Heart left ventricle (tissue), 16 donors: ENCODE measurements at regions not wholly inside any gene's neighbourhood (a gene's known extent, or its start where the extent isn't known, plus 50 kb on each side); places are given as distances from the start of the nearest gene placed in this dataset.
"Not testable (repeated sequence)": the region's sequence is repeated elsewhere in the genome, so short reads cannot be mapped to it uniquely, and the experiment has no call there.

Experiments
- ATAC-seq, 4 donors: fragments of 200-7000 bp; cut with Tn5 transposase; one replicate each; pipeline ENCODE4 v1.9.1; 2020 to 2022; ENCODE audit warnings: moderate library complexity in 4 of 4, mild to moderate bottlenecking in 3 of 4, moderate number of reproducible peaks in 1 of 4
- DNase-seq, 5 donors: peaks; one replicate each; pipeline ENCODE4 v3.0.0-alpha.2; 2020
- H3K27ac ChIP-seq, 12 donors: fragments of 200-600 bp; sonication (generic) in 4 of 12; one replicate each; pipeline versions ENCODE4 v1.5.0 to v1.8.0; 2016 to 2022; ENCODE audit warnings: mild to moderate bottlenecking in 2 of 12
- H3K27me3 ChIP-seq, 9 donors: fragments of 200-600 bp; sonication (generic) in 2 of 9; one replicate each; pipeline versions ENCODE4 v1.5.1 to v1.8.0; 2016 to 2022; ENCODE audit warnings: mild to moderate bottlenecking in 3 of 9
- H3K36me3 ChIP-seq, 9 donors: fragments of 200-600 bp; sonication (generic) in 2 of 9; one replicate each; pipeline versions ENCODE4 v1.5.0 to v1.8.0; 2018 to 2022; ENCODE audit warnings: mild to moderate bottlenecking in 2 of 9
- H3K4me1 ChIP-seq, 12 donors: fragments of 200-600 bp; sonication (generic) in 4 of 12; one replicate each; pipeline versions ENCODE4 v1.5.0 to v1.8.0; 2016 to 2022; ENCODE audit warnings: mild to moderate bottlenecking in 3 of 12
- H3K4me3 ChIP-seq, 12 donors: fragments of 200-600 bp; sonication (generic) in 4 of 12; one replicate each; pipeline versions ENCODE4 v1.5.0 to v1.8.0; 2017 to 2022; ENCODE audit warnings: mild to moderate bottlenecking in 9 of 12, moderate library complexity in 4 of 12
- H3K9me3 ChIP-seq, 12 donors: fragments of 200-600 bp; sonication (generic) in 4 of 12; one replicate each; pipeline versions ENCODE4 v1.5.0 to v1.8.0; 2016 to 2022; ENCODE audit warnings: mild to moderate bottlenecking in 1 of 12
- POLR2A ChIP-seq, 2 donors: fragments of 450-650 bp; IDR thresholded peaks; one replicate each; pipeline ENCODE4 v1.6.1; 2017; ENCODE audit warnings: antibody characterized with exemption in 2 of 2, mild to moderate bottlenecking in 2 of 2, moderate library complexity in 2 of 2
- WGBS, 4 donors: extraction: QIAGEN DNeasy Blood & Tissue Kit in 2 of 4; methylation state at CpG; one replicate each; pipeline versions ENCODE4 v1.1.5 to v1.1.7; 2013 to 2018; 5-methylcytosine and 5-hydroxymethylcytosine counted together
- intact Hi-C, 10 donors: fragments of 100-400 bp; cut with DNase I; formaldehyde crosslinking; loops; one replicate each; pipeline versions ENCODE4 v1.11.1 to v1.14.2; 2022
- TF ChIP-seq, protein P1 (sequence below), 12 donors: fragments of 200-600 bp; sonication (generic) in 4 of 12; IDR thresholded peaks; one replicate each; pipeline versions ENCODE4 v1.5.0 to v1.8.0; 2018 to 2022; ENCODE audit warnings: antibody characterized with exemption in 12 of 12, mild to moderate bottlenecking in 5 of 12
- donor health status: ischemic (EF 13 %, LVEDD 7.1; RV severe dilation, severe dysfunction).
- donor health status: healthy with polysubstance abuse.
- donor health status: DM: no; HTN: yes; CAD: no.
- donor health status: DM: no; HTN: no; CAD: no.
- donor health status: ischemic (EF 25% LVEDD 6.9; RV normal size, moderate dysfunction).
- donor health status: ischemic (EF 25% LVEDD 5.7; RV mildly dilated, moderate dysfunction).
- donor health status: healthy.
- donor health status: DM: yes; HTN: yes; CAD: no.
- donor health status: ischemic (EF 35%, LVEDD 5.7; RV mildly dilated, moderate dysfunction).
- donor health status: nonischemic (EF 11% LVEDD 7.7; RV severe dilation, severe dysfunction).
- donor health status: DM: yes; HTN: yes; CAD: no.
- donor health status: PGD.
- donor health status: ischemic (EF 29% LVEDD 5.4; RV normal size, mild dysfunction).
- donor health status: nonischemic (EF 23%, LVEDD 6.1; RV moderate dilation, normal function).

DNA sequence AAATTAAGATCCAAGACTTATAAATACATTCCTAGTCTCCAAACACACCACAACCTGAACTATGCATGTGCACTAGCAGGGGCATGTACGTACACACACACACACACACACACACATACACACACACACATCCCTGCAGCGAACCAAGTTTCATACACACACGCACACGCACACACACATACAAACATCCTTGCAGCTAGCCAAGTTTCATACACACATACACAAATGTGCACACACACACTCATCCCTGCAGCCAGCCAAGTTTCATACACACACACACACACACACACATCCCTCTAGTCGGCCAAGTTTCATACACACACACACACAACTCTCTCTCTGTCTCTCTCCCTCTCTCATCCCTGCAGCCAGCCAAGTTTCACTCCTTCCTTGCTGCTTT, 82.7 kb upstream of the WIPF3 start:
- DNase-seq (no peak), ATAC-seq (no peak)
- Histone ChIP-seq H3K27me3 (peaks cover 0 to 3% (median 0%) of the 10 kb centered on the region in 9 donors), H3K9me3 (no peaks in the 10 kb centered on the region), H3K4me3 (no peak overlapping the region), H3K36me3 (no peaks in the 10 kb centered on the region), H3K4me1 (no peaks in the 10 kb centered on the region), H3K27ac (no peak overlapping the region)
- TF ChIP-seq, protein P1, sequence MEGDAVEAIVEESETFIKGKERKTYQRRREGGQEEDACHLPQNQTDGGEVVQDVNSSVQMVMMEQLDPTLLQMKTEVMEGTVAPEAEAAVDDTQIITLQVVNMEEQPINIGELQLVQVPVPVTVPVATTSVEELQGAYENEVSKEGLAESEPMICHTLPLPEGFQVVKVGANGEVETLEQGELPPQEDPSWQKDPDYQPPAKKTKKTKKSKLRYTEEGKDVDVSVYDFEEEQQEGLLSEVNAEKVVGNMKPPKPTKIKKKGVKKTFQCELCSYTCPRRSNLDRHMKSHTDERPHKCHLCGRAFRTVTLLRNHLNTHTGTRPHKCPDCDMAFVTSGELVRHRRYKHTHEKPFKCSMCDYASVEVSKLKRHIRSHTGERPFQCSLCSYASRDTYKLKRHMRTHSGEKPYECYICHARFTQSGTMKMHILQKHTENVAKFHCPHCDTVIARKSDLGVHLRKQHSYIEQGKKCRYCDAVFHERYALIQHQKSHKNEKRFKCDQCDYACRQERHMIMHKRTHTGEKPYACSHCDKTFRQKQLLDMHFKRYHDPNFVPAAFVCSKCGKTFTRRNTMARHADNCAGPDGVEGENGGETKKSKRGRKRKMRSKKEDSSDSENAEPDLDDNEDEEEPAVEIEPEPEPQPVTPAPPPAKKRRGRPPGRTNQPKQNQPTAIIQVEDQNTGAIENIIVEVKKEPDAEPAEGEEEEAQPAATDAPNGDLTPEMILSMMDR (IDR thresholded peaks at IDR 0.05) = no peak
- TF ChIP-seq POLR2A (IDR thresholded peaks at IDR 0.05) = no peak
- WGBS, 4 donors = 51 to 72% (median 67%) methylated on average over 5 of the region's 5 CpGs
- intact Hi-C loops = no loop called here

DNA sequence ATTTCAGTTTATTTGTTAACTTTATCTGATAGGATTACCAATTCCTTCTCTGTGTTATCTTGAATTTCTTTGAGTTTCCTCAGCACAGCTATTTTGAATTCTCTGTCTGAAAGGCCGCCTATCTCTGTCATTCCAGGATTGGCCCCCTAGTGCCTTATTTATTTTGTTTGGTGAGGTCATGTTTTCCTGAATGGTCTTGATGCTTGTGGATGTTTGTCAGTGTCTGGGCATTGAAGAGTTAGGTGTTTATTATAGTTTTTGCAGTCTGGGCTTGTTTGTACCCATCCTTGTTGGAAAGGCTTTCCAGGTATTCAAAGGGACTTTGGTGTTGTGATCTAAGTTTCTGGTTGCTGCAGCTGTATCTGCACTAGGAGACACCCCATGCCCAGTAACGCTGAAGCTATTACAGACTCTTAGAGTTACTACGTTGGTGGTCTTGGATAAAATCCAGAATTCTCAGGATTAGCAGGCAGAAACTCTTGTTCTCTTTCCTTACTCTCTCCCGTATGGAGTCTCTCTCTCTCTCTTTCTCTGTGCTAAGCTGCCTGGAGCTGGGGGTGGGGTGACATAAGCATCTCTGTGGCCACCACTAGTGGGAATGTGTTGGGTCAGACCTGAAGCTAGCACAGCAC, 76.7 kb upstream of the WIPF3 start:
- H3K9me3 ChIP-seq, H3K4me3 ChIP-seq, H3K27me3 ChIP-seq, intact Hi-C loops, H3K36me3 ChIP-seq, H3K27ac ChIP-seq, H3K4me1 ChIP-seq, DNase-seq, ATAC-seq: not testable (repeated sequence)
- 68 to 78% (median 73%) methylated on average over 4 of the region's 4 CpGs for WGBS, 4 donors

DNA sequence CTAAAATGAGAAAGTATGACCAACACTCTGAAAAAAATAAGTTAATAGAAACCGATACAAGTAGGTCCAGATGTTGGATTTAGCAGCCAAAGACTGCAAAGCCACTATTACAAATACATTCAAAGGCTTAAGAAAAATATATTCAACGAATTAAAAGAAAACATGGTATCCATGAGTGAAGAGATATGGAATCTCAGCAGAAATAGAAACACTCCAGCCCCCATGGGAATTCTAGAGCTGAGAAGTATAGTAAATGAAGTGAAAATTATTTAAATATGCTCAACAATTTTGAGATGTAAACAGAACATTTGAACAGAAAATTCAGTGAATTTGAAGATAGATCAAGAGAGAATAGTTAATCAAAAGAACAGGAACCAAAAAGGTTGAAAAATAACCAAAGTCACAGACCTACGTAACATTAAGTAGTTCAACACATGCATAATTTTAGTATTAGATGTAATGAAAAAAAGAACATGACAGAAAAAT, 72.0 kb upstream of the WIPF3 start:
- ATAC-seq = no peak
- WGBS, 4 donors = 84 to 89% (median 86%) methylated on average over 3 of the region's 3 CpGs
- intact Hi-C loops = no loop called here

DNA sequence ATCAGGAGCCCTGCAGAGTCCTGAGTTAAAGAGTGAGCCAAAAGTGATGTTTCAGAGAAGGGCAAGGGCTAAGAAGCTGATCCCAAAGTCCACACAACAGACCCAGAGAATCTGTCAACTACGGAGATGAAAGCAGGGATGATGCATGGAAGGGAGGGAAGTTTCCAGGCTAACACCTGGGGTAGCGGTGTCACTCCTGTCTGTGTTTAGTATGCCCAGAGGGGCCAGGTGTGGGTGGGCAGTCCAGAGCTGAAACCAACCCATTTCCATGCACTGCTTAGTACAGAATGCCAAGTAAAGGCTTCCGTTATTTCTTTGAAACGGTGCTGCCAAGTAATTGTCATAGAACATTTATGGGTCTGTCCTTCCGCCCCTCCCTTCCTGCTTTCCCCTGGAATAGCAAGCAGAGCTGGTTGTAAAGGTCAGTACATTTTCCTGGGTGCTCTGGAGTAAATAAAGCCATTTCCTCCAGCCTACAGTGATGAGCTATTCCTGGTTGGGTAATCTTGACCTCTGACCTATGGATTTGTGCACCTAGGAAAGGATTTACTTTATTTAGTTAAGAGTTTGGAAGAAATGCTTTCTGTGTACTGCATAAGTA, 58.6 kb upstream of the WIPF3 start:
- H3K36me3 ChIP-seq, H3K4me3 ChIP-seq, H3K27me3 ChIP-seq, DNase-seq, H3K9me3 ChIP-seq, H3K4me1 ChIP-seq: not testable (repeated sequence)
- WGBS, 4 donors = 33 to 42% (median 39%) methylated on average over 5 of the region's 5 CpGs
- H3K27ac ChIP-seq = peak overlapping the region in 2 of 12 donors; percentile 2 to 57
- intact Hi-C loops = loop anchor here (1.0 to 10.0 kb wide), 8 partner anchors 95 to 327 kb away; no protein-coding TSS in a partner anchor
- ATAC-seq = peak in 3 of 4 donors; percentile 45 to 65 (median 60)

More for the DNA sequence above, 72.0 kb upstream of the WIPF3 start:
- TF ChIP-seq, protein P1 (IDR thresholded peaks at IDR 0.05) = no peak
- no peak for TF ChIP-seq POLR2A (IDR thresholded peaks at IDR 0.05)
- H3K4me3 ChIP-seq = no peak overlapping the region
- no peaks in the 10 kb centered on the region for H3K9me3 ChIP-seq
- no peak overlapping the region for H3K27ac ChIP-seq
- DNase-seq = no peak
- no peaks in the 10 kb centered on the region for H3K4me1 ChIP-seq
- peaks cover 0 to 3% (median 0%) of the 10 kb centered on the region in 9 donors for H3K27me3 ChIP-seq
- H3K36me3 ChIP-seq = no peaks in the 10 kb centered on the region

DNA sequence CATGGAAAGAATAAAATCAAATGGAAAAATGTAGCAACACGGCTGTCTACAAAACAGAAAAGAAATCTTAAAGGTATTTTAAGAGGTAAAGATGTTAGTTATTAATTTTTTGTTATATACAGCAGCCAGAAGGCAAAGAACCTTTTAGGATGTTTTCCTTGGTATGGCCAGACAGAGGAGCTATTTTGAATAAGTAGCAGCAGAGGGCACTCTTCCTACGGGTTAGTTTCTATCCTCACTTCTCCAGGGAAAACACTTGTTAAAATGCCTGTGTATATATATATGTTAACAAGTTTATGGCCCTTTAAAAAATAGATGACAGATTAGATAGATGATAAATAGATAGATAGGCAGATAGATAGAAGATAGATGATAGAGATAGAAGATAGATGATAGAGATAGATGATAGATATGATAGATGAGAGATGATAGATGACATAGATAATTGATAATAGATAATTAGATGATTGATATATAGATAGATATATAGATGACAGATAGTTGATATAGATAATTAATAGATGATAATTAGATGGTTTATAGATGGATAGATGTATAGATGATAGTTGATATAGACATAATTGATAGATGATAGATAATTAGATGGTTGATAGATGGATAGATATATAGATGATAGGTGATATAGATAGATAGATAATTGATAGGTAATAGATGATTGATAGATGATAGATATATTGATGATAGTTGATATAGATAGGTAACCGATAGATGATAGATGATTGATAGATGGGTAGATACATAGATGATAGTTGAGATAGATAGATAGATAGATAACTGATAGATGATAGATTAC, 57.8 kb upstream of the WIPF3 start:
- ATAC-seq (peak in 3 of 4 donors; percentile 65 to 80 (median 75)), DNase-seq (no peak)
- peak overlapping the region in 1 of 12 donors; percentile 57 for H3K27ac ChIP-seq
- H3K27me3 ChIP-seq = no peaks in the 10 kb centered on the region
- H3K4me1 ChIP-seq = peaks cover 0 to 7% (median 0%) of the 10 kb centered on the region in 12 donors
- TF ChIP-seq, protein P1 (IDR thresholded peaks at IDR 0.05) = peak; percentile 44 to 80 (median 64)
- no peak for TF ChIP-seq POLR2A (IDR thresholded peaks at IDR 0.05)
- WGBS, 4 donors = 30 to 33% (median 32%) methylated on average over 3 of the region's 3 CpGs
- intact Hi-C loops = loop anchor here (1.0 to 10.0 kb wide), 9 partner anchors 96 to 326 kb away; no protein-coding TSS in a partner anchor
- no peak overlapping the region for H3K4me3 ChIP-seq
- H3K9me3 ChIP-seq = no peaks in the 10 kb centered on the region
- no peaks in the 10 kb centered on the region for H3K36me3 ChIP-seq
